ENCODE measurements at regions not wholly inside any gene's neighbourhood (a gene's known extent, or its start where the extent isn't known, plus 50 kb on each side); places are given as distances from the start of the nearest gene placed in this dataset.

- CTCF ChIA-PET = interaction anchor here (0.6 kb wide), 1 partner anchor 14 kb away, joined by 4 read pairs; no protein-coding TSS in a partner anchor
- no peak for DNase-seq (ENCODE audit: extremely low spot score)
- no peak for TF ChIP-seq TARDBP (IDR thresholded peaks at IDR 0.05)
- TF ChIP-seq LEF1 (IDR thresholded peaks at IDR 0.05; ENCODE audit: borderline replicate concordance) = no peak
- TF ChIP-seq L3MBTL2 (conservative IDR thresholded peaks at IDR 0.05) = no peak
- TF ChIP-seq ARNT (IDR thresholded peaks at IDR 0.05) = no peak
- TF ChIP-seq SUZ12 (IDR thresholded peaks at IDR 0.05) = no peak
- TF ChIP-seq HDGF (IDR thresholded peaks at IDR 0.05; ENCODE audit: borderline replicate concordance) = no peak
- TF ChIP-seq FOXK2 (IDR thresholded peaks at IDR 0.05) = no peak
- no peak for TF ChIP-seq ZNF384 (IDR thresholded peaks at IDR 0.05)
- no peak for TF ChIP-seq ELF4 (IDR thresholded peaks at IDR 0.05)
- no peak for TF ChIP-seq NFRKB (IDR thresholded peaks at IDR 0.05)
- no peak for TF ChIP-seq PKNOX1 (IDR thresholded peaks at IDR 0.05)
- no peak for TF ChIP-seq SP1 (IDR thresholded peaks at IDR 0.05)
- TF ChIP-seq FOXM1 (IDR thresholded peaks at IDR 0.05; ENCODE audit: borderline replicate concordance) = no peak
- no peak for TF ChIP-seq BHLHE40 (IDR thresholded peaks at IDR 0.05; ENCODE audit: borderline replicate concordance)
- no peak for TF ChIP-seq FOXA1 (IDR thresholded peaks at IDR 0.05)
- no peak for TF ChIP-seq CTBP1 (IDR thresholded peaks at IDR 0.05; ENCODE audit: borderline replicate concordance)
- POLR2A ChIA-PET = no interaction called here
These were observed 256.1 kb downstream of the TMEM38B start for GRCh38 chr9:105950448-105950847.

- no peak for TF ChIP-seq NFRKB (IDR thresholded peaks at IDR 0.05)
- TF ChIP-seq FOXA1 (IDR thresholded peaks at IDR 0.05) = no peak
- no peak for TF ChIP-seq TARDBP (IDR thresholded peaks at IDR 0.05)
- no peak for TF ChIP-seq L3MBTL2 (conservative IDR thresholded peaks at IDR 0.05)
- no peak for TF ChIP-seq FOXM1 (IDR thresholded peaks at IDR 0.05; ENCODE audit: borderline replicate concordance)
- TF ChIP-seq BHLHE40 (IDR thresholded peaks at IDR 0.05; ENCODE audit: borderline replicate concordance) = no peak
- TF ChIP-seq SUZ12 (IDR thresholded peaks at IDR 0.05) = no peak
- TF ChIP-seq ZNF384 (IDR thresholded peaks at IDR 0.05) = no peak
- TF ChIP-seq ARNT (IDR thresholded peaks at IDR 0.05) = no peak
- TF ChIP-seq FOXK2 (IDR thresholded peaks at IDR 0.05) = no peak
- TF ChIP-seq CTBP1 (IDR thresholded peaks at IDR 0.05; ENCODE audit: borderline replicate concordance) = no peak
- no peak for TF ChIP-seq SP1 (IDR thresholded peaks at IDR 0.05)
- TF ChIP-seq PKNOX1 (IDR thresholded peaks at IDR 0.05) = no peak
- TF ChIP-seq HDGF (IDR thresholded peaks at IDR 0.05; ENCODE audit: borderline replicate concordance) = no peak
- no peak for TF ChIP-seq ELF4 (IDR thresholded peaks at IDR 0.05)
- no peak for TF ChIP-seq LEF1 (IDR thresholded peaks at IDR 0.05; ENCODE audit: borderline replicate concordance)
- ChIA-PET POLR2A (no interaction called here), CTCF (interaction anchor here (0.6 kb wide), 1 partner anchor 13 kb away, joined by 4 read pairs; no protein-coding TSS in a partner anchor)
- DNase-seq (ENCODE audit: extremely low spot score) = no peak
These were observed 256.6 kb downstream of the TMEM38B start for GRCh38 chr9:105950894-105951293.

GRCh38 chr9:105954517-105954916 is 260.2 kb downstream of the TMEM38B start:
- TF ChIP-seq ELF4 (IDR thresholded peaks at IDR 0.05) (no peak), ARNT (IDR thresholded peaks at IDR 0.05) (no peak), NFRKB (IDR thresholded peaks at IDR 0.05) (no peak), CTBP1 (IDR thresholded peaks at IDR 0.05; ENCODE audit: borderline replicate concordance) (no peak), L3MBTL2 (conservative IDR thresholded peaks at IDR 0.05) (no peak), SP1 (IDR thresholded peaks at IDR 0.05) (no peak), HDGF (IDR thresholded peaks at IDR 0.05; ENCODE audit: borderline replicate concordance) (no peak), BHLHE40 (IDR thresholded peaks at IDR 0.05; ENCODE audit: borderline replicate concordance) (no peak), FOXK2 (IDR thresholded peaks at IDR 0.05) (no peak), LEF1 (IDR thresholded peaks at IDR 0.05; ENCODE audit: borderline replicate concordance) (no peak), SUZ12 (IDR thresholded peaks at IDR 0.05) (no peak), ZNF384 (IDR thresholded peaks at IDR 0.05) (no peak)
- DNase-seq (ENCODE audit: extremely low spot score) = no peak
- ChIA-PET CTCF (no interaction called here), POLR2A (no interaction called here)

GRCh38 chr9:105957830-105958229 is 263.5 kb downstream of the TMEM38B start:
- no peak for DNase-seq (ENCODE audit: extremely low spot score)
- POLR2A ChIA-PET = no interaction called here
- CTCF ChIA-PET = no interaction called here
- TF ChIP-seq HDGF (IDR thresholded peaks at IDR 0.05; ENCODE audit: borderline replicate concordance) (no peak), FOXA1 (IDR thresholded peaks at IDR 0.05) (no peak), LEF1 (IDR thresholded peaks at IDR 0.05; ENCODE audit: borderline replicate concordance) (no peak), SUZ12 (IDR thresholded peaks at IDR 0.05) (no peak), ELF4 (IDR thresholded peaks at IDR 0.05) (no peak), SP1 (IDR thresholded peaks at IDR 0.05) (no peak)

- DNase-seq (ENCODE audit: extremely low spot score) = no peak
- ChIA-PET POLR2A (no interaction called here), CTCF (no interaction called here)
- TF ChIP-seq L3MBTL2 (conservative IDR thresholded peaks at IDR 0.05) = no peak
- no peak for TF ChIP-seq BHLHE40 (IDR thresholded peaks at IDR 0.05; ENCODE audit: borderline replicate concordance)
- no peak for TF ChIP-seq CTBP1 (IDR thresholded peaks at IDR 0.05; ENCODE audit: borderline replicate concordance)
- no peak for TF ChIP-seq PKNOX1 (IDR thresholded peaks at IDR 0.05)
- TF ChIP-seq HDGF (IDR thresholded peaks at IDR 0.05; ENCODE audit: borderline replicate concordance) = no peak
- no peak for TF ChIP-seq FOXA1 (IDR thresholded peaks at IDR 0.05)
These were observed 264.2 kb downstream of the TMEM38B start for GRCh38 chr9:105958587-105958986.

- DNase-seq (ENCODE audit: extremely low spot score) = no peak
- no peak for TF ChIP-seq HDGF (IDR thresholded peaks at IDR 0.05; ENCODE audit: borderline replicate concordance)
- TF ChIP-seq ZNF384 (IDR thresholded peaks at IDR 0.05) = no peak
- TF ChIP-seq ARNT (IDR thresholded peaks at IDR 0.05) = no peak
- no peak for TF ChIP-seq CTBP1 (IDR thresholded peaks at IDR 0.05; ENCODE audit: borderline replicate concordance)
- no peak for TF ChIP-seq SP1 (IDR thresholded peaks at IDR 0.05)
- TF ChIP-seq SUZ12 (IDR thresholded peaks at IDR 0.05) = no peak
- no peak for TF ChIP-seq LEF1 (IDR thresholded peaks at IDR 0.05; ENCODE audit: borderline replicate concordance)
- TF ChIP-seq FOXM1 (IDR thresholded peaks at IDR 0.05; ENCODE audit: borderline replicate concordance) = no peak
- TF ChIP-seq BHLHE40 (IDR thresholded peaks at IDR 0.05; ENCODE audit: borderline replicate concordance) = no peak
- no peak for TF ChIP-seq FOXA1 (IDR thresholded peaks at IDR 0.05)
- TF ChIP-seq L3MBTL2 (conservative IDR thresholded peaks at IDR 0.05) = no peak
- TF ChIP-seq FOXK2 (IDR thresholded peaks at IDR 0.05) = no peak
- no peak for TF ChIP-seq TARDBP (IDR thresholded peaks at IDR 0.05)
- TF ChIP-seq ELF4 (IDR thresholded peaks at IDR 0.05) = no peak
- no peak for TF ChIP-seq PKNOX1 (IDR thresholded peaks at IDR 0.05)
- TF ChIP-seq NFRKB (IDR thresholded peaks at IDR 0.05) = no peak
- CTCF ChIA-PET = no interaction called here
- POLR2A ChIA-PET = no interaction called here
These were observed 265.2 kb downstream of the TMEM38B start for GRCh38 chr9:105959531-105959930.
